NCI-H2171 treated with DMSO at 0.1 percent for 48 hours (cell line): ENCODE measurements at regions not wholly inside any gene's neighbourhood (a gene's known extent, or its start where the extent isn't known, plus 50 kb on each side); places are given as distances from the start of the nearest gene placed in this dataset.

Experiments
- DNase-seq: peaks from one replicate; lab custom pipeline; 2025; lab: John Stamatoyannopoulos, UW

DNA sequence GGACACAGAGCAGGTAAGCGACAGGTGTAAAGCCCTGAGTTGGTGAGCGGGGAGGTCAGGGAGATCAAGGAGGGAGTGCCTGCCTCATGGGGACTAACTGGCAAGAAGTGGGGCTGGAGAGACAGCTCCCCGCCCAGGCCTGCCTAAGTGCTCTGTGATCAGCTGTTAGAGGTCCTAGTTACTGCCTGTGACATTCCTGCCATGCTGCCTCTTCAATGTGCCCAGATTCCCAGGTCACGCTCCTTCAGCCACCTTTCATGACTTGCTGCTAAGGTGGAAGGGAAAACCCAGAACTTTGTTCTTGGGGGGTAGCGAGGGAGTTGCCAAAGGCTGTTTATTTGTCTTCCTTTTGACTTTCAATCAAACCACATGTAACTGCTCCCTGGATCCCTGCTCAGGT is 114.3 kb upstream of the ZNF438 start:
- no peak for DNase-seq

DNA sequence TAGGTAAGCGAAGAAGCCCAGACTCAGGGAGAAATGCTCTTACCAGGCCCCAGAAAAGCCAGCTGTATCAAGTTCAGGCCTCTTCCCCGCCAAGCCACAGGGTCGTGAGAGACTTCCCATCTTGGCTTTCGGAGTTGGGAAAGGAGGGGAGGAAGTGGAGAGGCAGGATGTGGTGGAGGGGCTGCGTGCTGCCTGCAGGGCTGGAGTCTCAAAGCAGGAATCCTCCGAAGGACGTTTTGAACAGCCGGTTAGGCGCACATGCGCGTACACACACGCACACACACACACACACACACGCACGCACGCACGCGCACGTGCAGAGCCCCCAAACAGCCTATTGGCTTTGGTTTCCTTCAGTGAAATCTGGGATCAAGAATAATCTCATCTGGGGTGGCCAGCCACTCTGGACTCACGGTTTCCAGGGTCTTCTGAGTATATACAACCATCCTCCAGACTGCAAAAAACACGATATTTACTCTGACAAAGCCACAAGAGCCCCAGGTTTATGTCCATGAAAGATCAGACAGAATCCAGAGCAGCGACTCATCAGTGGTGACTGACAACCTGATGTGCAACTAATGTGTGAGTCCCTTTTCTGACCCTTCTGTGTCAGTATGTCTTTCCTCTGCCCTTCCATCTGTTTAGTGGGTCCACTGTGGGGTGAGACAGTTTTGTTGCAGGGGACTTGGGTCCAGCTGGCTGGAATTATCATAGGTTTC is 115.0 kb upstream of the ZNF438 start:
- DNase-seq = no peak

DNA sequence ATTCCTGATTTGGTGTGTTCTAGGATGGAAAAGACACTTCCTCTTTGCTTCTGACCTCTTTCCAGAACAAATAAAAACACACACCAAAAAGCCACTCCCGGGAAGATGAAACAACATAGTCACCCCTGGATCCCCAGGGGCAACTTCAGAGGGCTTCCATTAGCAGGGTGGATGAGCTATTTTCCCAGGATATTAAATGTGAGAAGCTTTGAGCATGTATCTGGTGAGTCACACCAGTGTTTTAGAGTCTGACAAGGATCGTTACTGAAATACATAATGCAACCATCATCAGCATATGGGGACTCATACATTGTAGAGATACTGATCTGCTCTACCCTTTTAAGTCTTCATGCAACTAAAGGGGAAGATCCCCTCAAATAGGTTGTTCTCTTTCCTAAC is 115.5 kb upstream of the ZNF438 start:
- peak; percentile 25 for DNase-seq

DNA sequence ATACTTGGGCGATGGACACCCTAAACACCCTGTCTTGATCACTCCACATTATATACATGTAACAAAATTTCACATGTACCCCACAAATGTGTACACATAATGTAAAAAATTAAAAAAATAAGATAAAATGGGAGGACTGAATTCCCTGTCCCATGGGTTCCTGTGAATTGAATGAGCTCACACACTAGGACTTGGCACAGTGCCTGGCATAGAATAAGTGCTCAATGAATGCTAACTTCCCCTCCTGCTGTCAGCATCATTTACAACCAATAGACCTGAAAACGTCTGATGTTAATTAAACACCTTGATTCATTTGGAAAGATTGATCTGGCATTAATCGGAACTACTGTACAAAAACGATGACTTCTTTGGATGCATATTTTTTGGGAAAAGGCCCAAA is 117.3 kb upstream of the ZNF438 start:
- peak; percentile 54 for DNase-seq

DNA sequence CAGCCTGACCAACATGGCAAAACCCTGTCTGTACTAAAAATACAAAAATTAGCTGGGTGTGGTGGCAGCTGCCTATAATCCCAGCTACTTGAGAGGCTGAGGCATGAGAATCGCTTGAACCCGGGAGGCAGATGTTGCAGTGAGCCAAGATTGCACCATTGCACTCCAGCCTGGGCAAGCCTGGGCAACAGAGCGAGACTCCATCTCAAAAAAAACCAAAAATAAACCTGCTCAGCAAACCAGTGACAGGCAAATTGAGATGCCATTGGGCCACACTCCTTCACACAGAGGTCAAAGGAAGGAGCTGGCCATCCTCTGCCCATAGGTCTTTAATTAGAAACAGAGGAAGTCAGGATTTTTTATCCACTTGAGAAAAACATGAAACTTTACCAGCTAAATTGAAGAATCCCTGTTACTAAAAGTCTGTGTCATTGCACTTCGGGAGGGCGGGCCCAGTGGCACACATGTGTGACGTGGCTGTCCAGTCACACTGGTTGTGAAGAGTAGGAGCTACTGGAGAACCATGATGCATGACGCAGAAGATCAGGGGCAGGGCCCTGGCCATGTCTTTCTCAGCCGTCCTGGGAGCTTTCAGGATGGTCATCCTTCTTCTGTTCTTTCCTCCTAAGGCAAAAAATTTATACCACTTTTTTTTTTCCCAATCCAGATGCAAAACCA is 118.3 kb upstream of the ZNF438 start:
- DNase-seq = peak; percentile 22

DNA sequence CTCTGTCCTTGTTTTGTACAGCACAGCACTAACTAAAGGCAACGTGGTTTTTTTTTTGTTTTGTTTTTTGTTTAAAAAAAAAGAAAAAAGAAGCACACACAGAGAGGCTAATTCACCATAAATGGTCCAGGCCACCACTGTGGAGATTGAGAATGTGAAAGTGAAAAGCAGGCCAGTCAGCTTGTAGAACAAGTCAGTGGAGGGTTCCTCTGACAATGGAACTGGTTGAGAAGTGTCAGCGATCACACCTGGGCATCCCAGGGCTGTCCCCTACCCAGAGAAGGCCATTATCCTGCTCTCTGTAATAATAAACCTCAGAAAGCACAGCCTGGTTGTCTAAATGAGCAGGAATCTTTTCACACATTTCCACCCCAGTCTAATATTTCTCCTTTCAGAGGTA is 119.6 kb upstream of the ZNF438 start:
- DNase-seq = no peak

DNA sequence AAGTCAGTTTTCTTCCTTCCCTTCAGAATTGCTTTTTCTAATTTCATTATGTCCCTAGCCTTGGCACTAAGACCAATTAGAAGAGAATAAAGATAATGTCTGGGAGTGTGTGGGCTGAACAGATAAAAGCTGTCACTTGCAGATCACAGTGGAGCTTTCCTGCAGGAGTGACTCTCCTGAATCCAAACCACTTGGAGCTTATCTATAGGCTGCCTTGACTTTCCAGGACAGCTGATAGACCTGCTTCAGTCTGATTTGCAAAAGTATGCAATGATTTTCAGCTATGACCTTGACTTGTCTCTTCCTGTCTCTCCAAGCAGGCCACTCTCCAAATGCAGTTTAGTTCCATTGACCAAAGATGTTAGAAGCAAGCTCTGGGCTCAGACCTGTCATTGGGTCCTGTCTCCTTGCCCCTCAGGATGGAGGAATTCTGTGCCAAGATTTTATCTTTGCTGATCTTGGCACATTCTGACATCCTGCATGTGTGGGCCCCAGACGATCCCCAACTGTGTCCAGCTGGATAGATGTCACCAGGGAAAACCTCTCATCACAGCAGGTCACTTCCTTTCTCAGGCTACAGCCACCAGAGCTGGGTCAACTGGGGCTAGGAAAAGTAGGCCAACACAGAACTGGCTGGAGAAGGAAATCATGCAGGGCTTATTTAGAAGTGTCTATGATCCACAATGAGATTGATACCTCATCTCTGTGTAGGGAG is 120.9 kb upstream of the ZNF438 start:
- no peak for DNase-seq

DNA sequence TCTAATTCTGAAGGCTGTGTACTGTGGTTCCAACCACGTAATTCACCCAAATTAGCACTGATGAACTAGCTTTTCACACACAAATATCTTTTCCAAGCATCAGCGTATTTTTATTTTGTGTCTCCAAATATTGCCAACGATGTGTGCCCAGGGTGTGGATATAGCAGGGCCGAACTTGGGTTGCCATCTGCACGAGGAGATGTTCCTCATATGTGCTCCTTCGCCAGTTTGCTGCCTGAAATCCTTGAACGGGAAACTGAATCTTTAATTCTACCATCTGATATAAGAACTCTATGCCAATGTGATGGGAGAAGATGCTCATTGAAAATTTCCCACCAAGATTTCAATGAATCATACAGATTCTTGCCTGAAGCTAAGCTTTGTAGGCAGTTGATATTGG is 121.5 kb upstream of the ZNF438 start:
- DNase-seq = no peak

DNA sequence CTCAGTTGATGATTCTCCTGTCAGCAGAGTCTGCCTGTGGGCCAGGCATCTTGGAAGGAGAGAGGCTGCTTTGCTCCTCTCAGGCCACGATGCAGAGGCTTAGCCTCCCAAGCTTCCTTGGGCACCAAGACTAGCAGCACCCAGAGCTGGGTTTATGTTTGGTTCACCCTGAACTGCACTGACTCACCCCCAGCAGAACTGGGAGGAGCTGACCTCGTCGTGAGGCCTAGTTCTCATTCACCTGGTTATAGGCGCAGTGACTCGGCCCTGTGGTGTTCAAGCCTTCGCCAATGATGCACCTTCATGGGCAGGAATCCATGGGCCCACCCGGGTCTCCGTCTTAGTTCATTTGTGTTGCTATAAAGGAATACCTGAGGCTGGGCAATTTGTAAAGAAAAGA is 122.0 kb upstream of the ZNF438 start:
- DNase-seq = no peak

DNA sequence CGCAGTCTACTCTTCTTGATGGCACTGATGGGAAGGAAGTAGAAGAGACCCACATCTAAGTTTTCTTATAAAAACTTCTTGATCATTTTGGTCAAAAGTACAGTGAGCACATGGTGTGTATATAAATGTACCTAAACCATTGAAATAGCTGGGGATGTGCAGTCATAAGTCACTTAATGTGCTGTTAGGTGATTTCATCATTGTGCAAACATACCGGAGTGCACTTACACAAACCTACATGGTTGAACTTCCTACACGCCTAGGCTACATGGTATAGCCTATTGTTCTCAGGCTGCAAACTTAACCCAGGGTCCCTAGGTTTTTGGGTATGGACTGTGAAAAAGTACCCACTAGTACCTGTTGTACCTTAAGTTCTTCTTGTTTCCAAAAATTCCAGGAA is 123.3 kb upstream of the ZNF438 start:
- DNase-seq = no peak

DNA sequence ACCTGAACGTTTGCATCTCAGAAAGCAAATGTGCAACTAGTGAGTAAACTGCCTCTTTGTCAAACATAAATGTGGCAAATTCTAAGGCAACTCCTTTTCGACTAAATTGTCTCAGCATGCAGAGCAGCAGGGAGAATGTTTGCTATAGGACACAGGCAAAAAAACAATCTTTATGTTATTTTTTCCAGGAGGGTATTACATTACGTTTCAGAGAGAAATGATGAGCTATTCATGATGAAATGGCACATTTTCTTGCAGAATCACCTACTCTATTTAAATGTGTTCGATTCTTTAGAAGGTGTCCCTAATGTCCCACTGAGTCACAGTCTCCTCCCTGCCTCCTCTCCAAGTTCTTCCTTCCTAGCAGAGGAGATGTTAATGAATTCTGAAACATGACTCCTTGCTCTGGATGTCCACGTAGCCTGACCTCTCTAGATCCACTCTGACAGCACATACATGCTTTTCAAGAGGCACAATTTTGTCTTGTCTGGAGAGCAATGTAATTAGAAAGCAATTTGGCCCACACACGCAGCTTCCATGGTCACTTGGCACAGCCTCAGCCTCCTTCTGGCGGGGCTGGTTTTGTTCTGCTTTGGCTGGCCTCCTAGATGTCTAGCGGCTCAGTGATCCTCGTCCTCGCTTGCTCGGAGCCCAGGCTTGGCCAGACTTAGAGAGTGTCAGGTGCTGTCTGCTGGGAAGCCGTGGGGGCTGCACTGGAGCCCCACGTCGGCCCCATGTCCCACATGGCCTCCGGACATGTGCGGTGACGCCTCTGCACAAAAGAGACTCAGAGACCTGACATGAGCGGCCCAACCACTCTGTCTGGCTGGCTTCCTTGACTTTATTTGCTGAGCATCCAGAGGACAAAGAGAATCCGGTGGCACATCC is 125.7 kb upstream of the ZNF438 start:
- DNase-seq = peak; percentile 14

DNA sequence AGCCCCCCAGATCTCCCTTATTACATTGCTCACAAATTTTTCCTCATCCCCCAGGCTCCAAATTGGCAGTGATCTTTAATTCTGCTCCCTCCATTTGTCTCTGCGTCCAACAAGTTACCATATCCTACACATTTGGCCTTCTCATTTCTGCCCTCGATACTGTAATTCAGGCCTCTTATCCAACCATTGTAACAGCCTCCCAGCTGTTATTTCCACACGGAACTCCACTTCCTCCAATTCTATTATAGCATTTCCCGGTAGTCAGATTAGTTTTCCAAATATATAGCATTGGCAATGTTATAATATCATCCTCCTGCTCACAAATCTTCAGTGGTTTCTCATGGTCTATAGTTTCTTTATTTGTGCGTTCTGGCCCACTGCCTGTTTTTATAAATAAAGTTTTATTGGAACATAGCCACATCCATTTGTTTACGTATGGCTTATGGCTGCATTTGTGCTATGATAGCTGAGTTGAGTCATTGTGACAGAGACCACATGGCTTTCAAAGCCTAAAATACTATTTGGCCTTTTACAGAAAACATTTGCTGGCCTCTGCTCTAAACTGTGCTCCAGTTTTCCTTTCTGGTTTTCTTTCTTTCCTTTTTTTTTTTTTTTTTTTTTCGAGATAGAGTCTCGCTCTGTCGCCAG is 126.5 kb upstream of the ZNF438 start:
- DNase-seq = no peak

DNA sequence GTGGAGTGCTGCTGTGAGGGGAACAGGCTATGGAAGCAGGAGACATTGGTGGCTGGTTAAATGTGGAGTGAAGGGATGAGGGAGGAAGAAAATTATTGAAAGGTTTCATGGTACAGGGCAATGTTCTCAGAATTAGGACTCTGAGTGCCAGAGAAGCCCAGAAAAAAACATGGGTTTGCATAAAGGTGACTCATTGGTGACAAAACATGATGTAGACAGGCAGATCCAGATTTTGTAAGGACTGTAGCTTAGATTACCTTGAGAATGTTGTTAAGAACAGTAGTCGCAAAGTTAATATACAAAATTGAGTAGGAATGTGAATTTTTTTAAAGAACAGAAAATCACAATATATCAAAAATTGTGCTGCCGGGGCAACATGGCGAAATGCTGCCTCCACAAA is 134.9 kb upstream of the ZNF438 start:
- no peak for DNase-seq

DNA sequence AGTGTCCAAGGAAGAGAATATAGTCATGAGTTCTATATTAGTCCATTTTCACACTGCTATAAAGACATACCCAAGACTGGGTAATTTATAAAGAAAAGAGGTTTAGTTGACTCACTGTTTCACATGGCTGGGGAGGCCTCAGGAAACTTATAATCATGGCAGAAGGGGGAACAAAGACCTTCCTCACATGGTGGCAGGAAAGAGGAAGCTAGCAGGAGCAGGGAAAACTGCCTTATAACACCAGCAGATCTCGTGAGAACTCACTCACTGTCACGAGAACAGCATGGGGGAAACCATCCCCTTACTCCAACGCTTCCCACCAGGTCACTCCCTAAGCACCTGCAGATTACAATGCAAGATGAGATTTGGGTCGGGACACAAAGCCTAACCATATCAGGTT is 139.0 kb upstream of the ZNF438 start:
- DNase-seq = no peak

DNA sequence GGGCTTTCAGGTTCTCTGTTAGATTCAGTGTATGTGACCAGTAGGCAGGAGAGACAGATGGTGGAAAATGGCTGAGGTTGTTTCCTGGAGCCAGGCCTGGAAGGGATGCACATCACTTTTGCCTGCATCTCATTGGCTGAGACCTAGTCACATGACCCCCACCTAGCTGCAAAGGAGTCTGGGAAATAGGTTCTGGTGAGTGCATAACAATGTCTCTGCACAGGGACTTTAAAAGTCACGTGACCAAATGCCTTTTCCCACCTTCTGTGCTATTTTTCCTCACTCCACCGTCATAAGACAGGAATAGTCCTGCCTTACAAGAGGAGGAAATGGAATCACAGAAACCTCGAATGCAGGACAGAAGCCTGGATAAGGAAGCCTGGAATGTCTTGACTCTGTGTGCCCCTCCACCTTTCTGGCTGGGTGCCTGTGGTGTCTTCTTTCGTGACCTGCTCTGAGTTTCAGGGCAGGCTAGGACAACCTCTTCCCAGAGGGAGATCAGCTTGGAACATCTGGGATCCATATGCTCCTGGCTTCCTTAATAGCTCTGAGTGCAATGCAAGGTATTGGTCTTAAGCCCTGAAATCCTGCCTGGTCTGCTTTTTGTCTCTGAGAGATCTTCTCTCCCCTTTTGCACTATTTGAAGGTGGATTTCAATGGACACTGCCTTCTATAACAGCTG is 139.9 kb upstream of the ZNF438 start:
- DNase-seq = peak; percentile 86

DNA sequence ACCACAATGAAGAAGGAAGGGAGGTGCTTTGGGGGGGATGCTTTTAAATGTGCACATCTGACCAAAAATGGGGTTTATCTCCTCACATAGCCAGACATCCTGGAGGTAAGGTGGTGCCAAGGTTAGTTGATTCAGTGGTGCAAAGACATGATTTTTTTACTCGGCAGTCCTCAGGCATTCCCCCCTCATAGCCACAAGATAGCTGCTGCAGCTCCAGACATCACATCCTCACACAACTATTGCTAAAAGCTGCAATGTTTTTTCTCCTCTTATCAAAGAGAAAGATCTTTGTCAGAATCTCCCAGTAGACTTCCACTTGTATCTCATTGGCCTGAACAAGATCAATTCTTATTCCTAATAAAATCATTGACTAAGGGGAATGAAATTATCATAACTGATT is 141.3 kb upstream of the ZNF438 start:
- DNase-seq = no peak

DNA sequence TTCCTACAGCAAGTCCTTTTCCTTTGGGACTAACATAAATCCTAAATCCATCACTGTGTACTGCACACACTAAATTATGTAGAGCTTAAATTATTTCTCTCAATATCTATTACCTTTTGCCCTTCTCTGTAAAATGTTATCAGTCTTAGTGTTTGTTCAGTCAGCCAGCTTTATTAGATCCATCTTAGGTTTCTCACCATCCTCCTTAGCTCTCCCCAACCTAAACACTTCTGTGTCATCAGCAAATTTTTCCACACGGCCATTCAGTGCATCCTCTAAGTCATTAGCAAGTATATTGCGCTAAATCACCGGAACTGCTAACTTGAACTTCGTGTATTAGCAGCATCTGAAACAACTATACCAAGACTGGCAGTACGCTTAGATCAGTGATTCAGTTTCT is 142.1 kb upstream of the ZNF438 start:
- no peak for DNase-seq

DNA sequence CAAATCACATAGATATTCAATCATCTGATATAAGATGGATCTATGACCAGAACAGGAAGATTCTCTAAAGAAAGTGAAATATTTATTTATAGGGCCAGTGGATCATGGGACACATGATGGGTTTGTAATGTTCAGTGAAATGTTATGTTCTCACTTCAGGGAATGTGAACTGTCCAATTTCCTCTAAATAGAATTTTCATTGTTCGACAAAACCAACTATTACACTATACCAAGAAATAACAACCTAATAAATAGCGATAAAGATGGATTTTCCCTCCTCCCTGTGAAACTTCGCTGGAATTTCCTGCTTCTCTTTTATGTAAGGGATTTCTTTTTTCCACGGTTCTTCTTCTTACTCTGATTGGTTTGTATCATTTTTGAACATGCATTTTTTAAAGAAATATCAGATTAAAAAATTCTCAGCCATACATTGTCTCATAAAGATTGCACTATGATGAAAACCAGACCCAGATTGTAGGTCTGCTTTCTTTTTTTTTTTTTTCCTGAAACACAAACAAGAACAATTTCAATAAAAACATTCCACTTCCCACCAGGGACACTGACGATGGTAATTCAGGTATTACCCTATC is 139.8 kb upstream of the ZEB1 start:
- no peak for DNase-seq

DNA sequence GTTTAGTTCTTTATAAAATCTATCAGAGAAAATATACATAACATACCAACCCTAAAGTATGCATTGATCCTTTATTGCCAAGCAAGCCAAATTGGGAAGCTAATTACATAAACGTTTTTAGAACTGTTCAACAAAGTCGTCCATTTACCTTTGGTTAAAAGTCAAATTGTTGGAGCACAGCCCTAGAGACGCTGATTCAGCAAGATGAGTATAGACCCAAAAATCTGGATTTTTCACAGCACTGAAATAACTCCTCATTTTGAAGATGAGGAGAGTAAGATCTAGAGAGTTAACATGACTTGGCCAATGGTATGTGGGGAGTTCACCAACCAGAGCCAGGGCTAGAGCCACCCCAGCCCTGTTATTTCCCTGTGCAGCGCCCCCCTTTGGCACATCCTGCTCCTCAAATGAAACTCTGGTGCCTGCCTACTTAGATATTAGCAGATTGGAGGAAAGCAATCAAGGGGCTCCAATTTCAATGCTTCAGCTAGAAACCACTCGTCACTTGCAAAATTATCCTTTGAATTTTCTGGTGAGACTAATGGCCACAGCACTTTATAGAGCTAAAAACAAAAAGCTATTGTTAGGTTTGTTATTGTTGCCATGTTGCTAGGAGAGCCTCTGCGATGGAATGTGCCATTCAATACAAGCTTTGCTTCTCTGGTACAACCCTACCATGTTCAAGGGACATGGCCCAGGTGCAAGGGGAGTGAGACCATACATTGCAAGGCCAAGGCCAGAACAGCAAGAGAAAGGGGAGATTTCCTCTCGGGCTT is 132.6 kb upstream of the ZEB1 start:
- DNase-seq = no peak

DNA sequence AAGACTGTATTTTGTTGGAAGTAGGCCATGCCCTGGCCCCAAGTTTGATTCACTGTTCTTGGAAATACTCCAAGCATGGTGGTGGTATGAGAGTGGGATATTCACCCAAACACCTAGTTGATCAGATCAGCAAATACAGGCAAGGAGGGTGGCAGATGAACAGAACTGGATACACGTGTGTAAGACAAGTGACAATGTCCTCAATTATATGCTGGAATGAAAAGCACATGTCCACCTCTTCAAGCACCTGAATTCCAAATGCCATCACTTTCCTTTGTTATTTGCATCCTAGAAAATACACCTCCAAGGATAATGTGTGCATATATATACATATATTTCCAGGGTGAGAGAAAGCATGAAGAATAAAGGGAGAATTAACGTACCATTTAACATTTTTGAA is 131.8 kb upstream of the ZEB1 start:
- no peak for DNase-seq
